Coronary artery (tissue), 2 donors: ENCODE measurements at regions not wholly inside any gene's neighbourhood (a gene's known extent, or its start where the extent isn't known, plus 50 kb on each side); places are given as distances from the start of the nearest gene placed in this dataset.

ENCODE experiments used
- DNase-seq: peaks from one replicate; pipeline ENCODE4 v3.0.0-alpha.2; 2017; ENCODE audit warnings: low spot score
- H3K27ac ChIP-seq, 2 donors: fragments of 200-600 bp; sonication (generic); one replicate each; pipeline ENCODE4 v1.5.1; 2016 to 2019
- H3K4me3 ChIP-seq: fragments of 200-600 bp; sonication (generic); 2 replicates; pipeline ENCODE4 v1.5.1; 2016; ENCODE audit warnings: mild to moderate bottlenecking, moderate library complexity
- TF ChIP-seq, protein P1 (sequence below): fragments of 200-600 bp; sonication (generic); IDR thresholded peaks from one replicate; pipeline ENCODE4 v1.5.1; 2019; ENCODE audit warnings: antibody characterized with exemption

DNA sequence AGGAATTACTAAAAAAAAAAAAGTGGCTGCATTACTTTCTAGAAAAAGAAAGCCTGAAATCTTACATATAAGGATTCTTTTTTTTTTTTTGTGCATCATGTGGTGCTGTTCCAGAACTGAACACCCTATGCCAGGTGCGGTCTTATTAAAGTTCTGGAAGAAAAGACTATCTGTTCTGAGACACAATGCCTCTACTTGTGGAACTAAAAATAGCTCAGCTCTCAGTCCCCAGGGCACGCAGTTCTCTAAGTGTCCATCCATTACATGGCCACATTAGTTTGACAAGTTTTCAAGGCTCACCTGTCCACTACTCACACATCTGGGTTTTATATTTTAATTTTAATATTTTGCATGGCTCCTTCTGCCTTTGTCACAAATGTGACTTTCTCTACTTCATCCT, 126.6 kb upstream of the ADAMTS9 start:
- TF ChIP-seq, protein P1, sequence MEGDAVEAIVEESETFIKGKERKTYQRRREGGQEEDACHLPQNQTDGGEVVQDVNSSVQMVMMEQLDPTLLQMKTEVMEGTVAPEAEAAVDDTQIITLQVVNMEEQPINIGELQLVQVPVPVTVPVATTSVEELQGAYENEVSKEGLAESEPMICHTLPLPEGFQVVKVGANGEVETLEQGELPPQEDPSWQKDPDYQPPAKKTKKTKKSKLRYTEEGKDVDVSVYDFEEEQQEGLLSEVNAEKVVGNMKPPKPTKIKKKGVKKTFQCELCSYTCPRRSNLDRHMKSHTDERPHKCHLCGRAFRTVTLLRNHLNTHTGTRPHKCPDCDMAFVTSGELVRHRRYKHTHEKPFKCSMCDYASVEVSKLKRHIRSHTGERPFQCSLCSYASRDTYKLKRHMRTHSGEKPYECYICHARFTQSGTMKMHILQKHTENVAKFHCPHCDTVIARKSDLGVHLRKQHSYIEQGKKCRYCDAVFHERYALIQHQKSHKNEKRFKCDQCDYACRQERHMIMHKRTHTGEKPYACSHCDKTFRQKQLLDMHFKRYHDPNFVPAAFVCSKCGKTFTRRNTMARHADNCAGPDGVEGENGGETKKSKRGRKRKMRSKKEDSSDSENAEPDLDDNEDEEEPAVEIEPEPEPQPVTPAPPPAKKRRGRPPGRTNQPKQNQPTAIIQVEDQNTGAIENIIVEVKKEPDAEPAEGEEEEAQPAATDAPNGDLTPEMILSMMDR, result no peak
- no peak overlapping the region for H3K4me3 ChIP-seq
- DNase-seq, result no peak
- no peak overlapping the region for H3K27ac ChIP-seq

- TF ChIP-seq, protein P1, result no peak
- Histone ChIP-seq H3K27ac (no peak overlapping the region), H3K4me3 (no peak overlapping the region)
- no peak for DNase-seq
Observed at GRCh38 chr3:64813326-64813725, 125.5 kb upstream of the ADAMTS9 start.

DNA sequence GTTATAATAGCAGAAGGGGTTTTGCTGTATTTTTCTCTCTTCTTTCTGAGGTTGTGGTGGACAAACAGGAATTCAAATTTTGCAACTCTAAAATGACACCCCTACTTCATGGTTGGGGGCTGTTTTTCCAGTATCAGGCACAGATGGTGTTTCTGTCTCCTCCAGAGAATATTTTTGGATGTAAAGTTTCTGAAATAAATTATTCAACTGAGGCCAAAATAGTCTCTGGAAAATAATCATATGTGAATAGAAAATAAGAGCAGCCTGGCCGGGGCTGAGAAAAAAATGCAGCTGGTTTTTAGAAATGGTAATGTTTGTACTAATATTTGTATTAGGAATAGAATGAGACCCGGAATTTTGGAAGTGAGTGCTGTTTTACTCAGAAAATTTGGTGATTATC, 121.3 kb upstream of the ADAMTS9 start:
- DNase-seq, result no peak
- TF ChIP-seq, protein P1, result no peak
- Histone ChIP-seq H3K4me3 (no peak overlapping the region), H3K27ac (no peak overlapping the region)

GRCh38 chr3:64808061-64808460, 120.3 kb upstream of the ADAMTS9 start:
- TF ChIP-seq, protein P1, result no peak
- no peak for DNase-seq
- no peak overlapping the region for H3K4me3 ChIP-seq
- no peak overlapping the region for H3K27ac ChIP-seq

GRCh38 chr3:64806668-64807605, 119.1 kb upstream of the ADAMTS9 start:
- Histone ChIP-seq H3K4me3 (no peak overlapping the region), H3K27ac (no peak overlapping the region)
- no peak for DNase-seq
- TF ChIP-seq, protein P1, result no peak

- TF ChIP-seq, protein P1, result no peak
- Histone ChIP-seq H3K27ac (no peak overlapping the region), H3K4me3 (no peak overlapping the region)
- DNase-seq, result no peak
Observed at GRCh38 chr3:64805978-64806377, 118.2 kb upstream of the ADAMTS9 start.

DNA sequence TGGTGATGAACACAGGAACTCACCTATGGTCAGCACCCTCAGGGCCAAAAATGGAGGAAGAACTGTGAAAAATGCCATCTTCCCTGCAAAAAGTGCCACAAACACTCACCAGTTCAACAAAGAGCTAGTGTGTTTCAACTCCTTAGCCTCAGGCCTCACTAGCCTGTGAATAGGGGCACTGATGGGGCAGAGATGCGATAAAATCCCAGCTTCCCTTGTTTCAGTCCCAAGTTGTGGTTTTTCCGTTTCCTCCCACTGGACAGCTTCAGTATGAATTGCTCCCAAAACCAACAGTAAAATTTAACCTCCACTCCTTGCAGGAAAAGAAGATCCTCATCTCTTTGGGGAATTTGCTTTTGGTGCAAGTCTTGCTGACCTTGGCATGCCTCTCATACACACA, 117.4 kb upstream of the ADAMTS9 start:
- Histone ChIP-seq H3K27ac (no peak overlapping the region), H3K4me3 (no peak overlapping the region)
- no peak for DNase-seq
- TF ChIP-seq, protein P1, result no peak
